HepG2 (cell line): ENCODE measurements at regions not wholly inside any gene's neighbourhood (a gene's known extent, or its start where the extent isn't known, plus 50 kb on each side); places are given as distances from the start of the nearest gene placed in this dataset.

Source experiments
- ATAC-seq: fragments of 200-7000 bp; cut with Tn5 transposase; 3 replicates; pipeline ENCODE4 v1.9.1; 2020; ENCODE audit warnings: mild to moderate bottlenecking, moderate library complexity
- BruUV-seq: library from RNA; stranded (reverse); fragments of 400-500 nt; replicated peaks from 2 replicates; lab custom pipeline; 2021; lab: Mats Ljungman, UMichigan
- CTCF ChIA-PET: fragments of 300-600 bp; formaldehyde crosslinking; extraction: SDS; loops from one replicate; lab custom pipeline; 2021; ENCODE audit warnings: low total read pairs, inconsistent platforms, low intra/inter-chr PET ratio; lab: Yijun Ruan, JAX
- POLR2A ChIA-PET: fragments of 350-600 bp; sonication (Branson Sonifier 250); formaldehyde crosslinking; loops from one replicate; lab custom pipeline; 2020; ENCODE audit warnings: antibody characterized with exemption, inconsistent platforms; lab: Yijun Ruan, JAX
- DNase-seq: peaks from one replicate; pipeline ENCODE4 v3.0.0-alpha.2; 2015; ENCODE audit warnings: low spot score
- FAIRE-seq: peaks from 3 replicates; lab custom pipeline; 2011; peaks lifted over from hg19 to GRCh38; lab: Jason Lieb, UNC
- H2AFZ ChIP-seq: one replicate; pipeline ENCODE4 v1.6.1; 2011; ENCODE audit warnings: low read length, inconsistent platforms
- H3K27ac ChIP-seq: fragments of 300-600 bp; 3 replicates; pipeline ENCODE4 v1.8.0; 2011; ENCODE audit warnings: mixed run types, mild to moderate bottlenecking, mixed read lengths, low read length, inconsistent platforms; ENCODE audit not compliant: insufficient read depth; ENCODE audit errors: extremely low read length
- H3K27me3 ChIP-seq, 2 experiments: fragments of 200-600 bp in 1 of 2; 2 replicates in 1 of 2; 3 replicates in 1 of 2; pipeline versions ENCODE4 v1.6.0 to v1.8.0; 2011; ENCODE audit warnings: low read length in 2 of 2, mild to moderate bottlenecking in 2 of 2, moderate library complexity in 2 of 2, inconsistent platforms in 1 of 2; ENCODE audit not compliant: insufficient read depth in 2 of 2, control insufficient read depth in 1 of 2
- H3K36me3 ChIP-seq, 2 experiments: fragments of 200-600 bp in 1 of 2; replicated peaks in 1 of 2; 2 replicates in 1 of 2; 3 replicates in 1 of 2; pipeline versions ENCODE4 v1.5.1 to v1.8.0; 2011; ENCODE audit warnings: low read length in 2 of 2, inconsistent platforms in 1 of 2; ENCODE audit not compliant: insufficient read depth in 2 of 2, control insufficient read depth in 1 of 2
- H3K4me1 ChIP-seq: 2 replicates; pipeline ENCODE4 v1.5.1; 2012; ENCODE audit warnings: low read length, inconsistent platforms; ENCODE audit not compliant: insufficient read depth
- H3K4me2 ChIP-seq: 2 replicates; pipeline ENCODE4 v1.6.0; 2011; ENCODE audit warnings: low read depth, low read length, inconsistent platforms
- H3K4me3 ChIP-seq, 3 experiments: fragments of 200-600 bp in 1 of 3; sonication (generic), shearing (Covaris generic) in 1 of 3; replicated peaks in 1 of 3; 2 replicates each; pipeline ENCODE4 v1.5.1; 2011 to 2016; ENCODE audit warnings: low read length in 3 of 3, inconsistent platforms in 2 of 3, low read depth in 2 of 3, mild to moderate bottlenecking in 2 of 3, control low read depth in 1 of 3, mixed read lengths in 1 of 3; ENCODE audit not compliant: insufficient read depth in 1 of 3
- H3K79me2 ChIP-seq: one replicate; pipeline ENCODE4 v1.6.1; 2011; ENCODE audit warnings: low read length, inconsistent platforms; ENCODE audit not compliant: insufficient read depth
- H3K9ac ChIP-seq: 2 replicates; pipeline ENCODE4 v1.6.0; 2011; ENCODE audit warnings: mild to moderate bottlenecking, low read depth, low read length, inconsistent platforms; ENCODE audit not compliant: insufficient read depth
- H3K9me3 ChIP-seq: 2 replicates; pipeline ENCODE4 v1.5.1; 2012; ENCODE audit warnings: mild to moderate bottlenecking, low read length
- H4K20me1 ChIP-seq: 2 replicates; pipeline ENCODE4 v1.6.0; 2011; ENCODE audit warnings: inconsistent platforms, mild to moderate bottlenecking, low read length, moderate library complexity; ENCODE audit not compliant: insufficient read depth
- ATAD3A ChIP-seq: sonication (generic); formaldehyde crosslinking; IDR thresholded peaks from 2 replicates; pipeline ENCODE4 v1.4.0; 2020; ENCODE audit warnings: missing genetic modification reagents
- CSRNP2 ChIP-seq: sonication (generic); formaldehyde crosslinking; conservative IDR thresholded peaks from 2 replicates; pipeline ENCODE4 v1.8.0; 2022; ENCODE audit warnings: low read depth, missing genetic modification reagents
- KDM5B ChIP-seq: sonication (generic); formaldehyde crosslinking; IDR thresholded peaks from 2 replicates; pipeline ENCODE4 v1.4.0; 2020; ENCODE audit warnings: missing genetic modification reagents, mild to moderate bottlenecking, borderline replicate concordance
- MED8 ChIP-seq: sonication (generic); formaldehyde crosslinking; IDR thresholded peaks from 2 replicates; pipeline ENCODE4 v1.8.1; 2023; ENCODE audit warnings: mild to moderate bottlenecking, missing genetic modification reagents; ENCODE audit not compliant: insufficient replicate concordance
- NCOA5 ChIP-seq: sonication (generic); formaldehyde crosslinking; IDR thresholded peaks from 2 replicates; pipeline ENCODE4 v1.4.0; 2020; ENCODE audit warnings: missing genetic modification reagents
- PAWR ChIP-seq: sonication (generic); formaldehyde crosslinking; IDR thresholded peaks from 2 replicates; pipeline ENCODE4 v1.4.0; 2020; ENCODE audit warnings: missing genetic modification reagents, mild to moderate bottlenecking, borderline replicate concordance
- PPARG ChIP-seq: conservative IDR thresholded peaks from 2 replicates; pipeline ENCODE4 v1.6.1; 2016; ENCODE audit warnings: missing biosample characterization, missing genetic modification reagents
- REXO4 ChIP-seq: sonication (generic); formaldehyde crosslinking; IDR thresholded peaks from 2 replicates; pipeline ENCODE4 v1.8.0; 2022; ENCODE audit warnings: missing genetic modification reagents, mild to moderate bottlenecking, borderline replicate concordance
- SP1 ChIP-seq, 2 experiments: fragments of 450-650 bp in 1 of 2; sonication (generic) in 1 of 2; formaldehyde crosslinking in 1 of 2; IDR thresholded peaks; 2 replicates each; pipeline versions ENCODE4 v1.4.0 to v1.6.1; 2016 to 2020; ENCODE audit warnings: missing genetic modification reagents in 1 of 2
- SP5 ChIP-seq: IDR thresholded peaks from 2 replicates; pipeline ENCODE4 v1.6.1; 2016; ENCODE audit warnings: low read depth, borderline replicate concordance
- THAP9 ChIP-seq: sonication (generic); formaldehyde crosslinking; IDR thresholded peaks from 2 replicates; pipeline ENCODE4; 2020; ENCODE audit warnings: missing genetic modification reagents, mild to moderate bottlenecking, borderline replicate concordance
- ZEB1 ChIP-seq: IDR thresholded peaks from 2 replicates; pipeline ENCODE4 v1.6.1; 2012; ENCODE audit warnings: mild to moderate bottlenecking, low read depth, inconsistent platforms; ENCODE audit not compliant: insufficient replicate concordance
- ZFP36L1 ChIP-seq: sonication (generic); formaldehyde crosslinking; IDR thresholded peaks from 2 replicates; pipeline ENCODE4 v1.8.0; 2022; ENCODE audit warnings: mild to moderate bottlenecking, missing genetic modification reagents, moderate library complexity
- ZFYVE20 ChIP-seq: sonication (generic); formaldehyde crosslinking; IDR thresholded peaks from 2 replicates; pipeline ENCODE4 v1.8.0; 2023; ENCODE audit warnings: low read depth, mild to moderate bottlenecking, moderate library complexity, missing genetic modification reagents, borderline replicate concordance
- ZNF432 ChIP-seq: sonication (generic); formaldehyde crosslinking; IDR thresholded peaks from 2 replicates; pipeline ENCODE4 v1.5.0; 2020; ENCODE audit warnings: missing genetic modification reagents, mild to moderate bottlenecking, borderline replicate concordance
- ZNF44 ChIP-seq: sonication (generic); formaldehyde crosslinking; IDR thresholded peaks from 2 replicates; pipeline ENCODE4 v1.5.1; 2020; ENCODE audit warnings: mild to moderate bottlenecking, missing genetic modification reagents
- ZNF550 ChIP-seq: sonication (generic); formaldehyde crosslinking; IDR thresholded peaks from 2 replicates; pipeline ENCODE4 v1.4.0; 2020; ENCODE audit warnings: mild to moderate bottlenecking, missing genetic modification reagents, borderline replicate concordance
- ZNF580 ChIP-seq: IDR thresholded peaks from 2 replicates; pipeline ENCODE4 v1.6.1; 2016; ENCODE audit warnings: low read depth, borderline replicate concordance
- ZNF614 ChIP-seq: IDR thresholded peaks from 2 replicates; pipeline ENCODE4 v1.6.1; 2018; ENCODE audit warnings: missing biosample characterization, missing genetic modification reagents, inconsistent platforms, borderline replicate concordance
- WGBS: methylation state at CpG from one replicate; pipeline ENCODE4 v1.1.6; 2017; ENCODE audit warnings: low lambda C conversion rate; 5-methylcytosine and 5-hydroxymethylcytosine counted together
- in situ Hi-C: cut with HindIII; loops from 2 replicates; pipeline ENCODE4 v1.10.0; 2017; ENCODE audit warnings: low pct_unique_long_range_greater_than_20kb; ENCODE audit not compliant: extremely low pct_ligation_motif_present
- intact Hi-C: fragments of 100-400 bp; cut with micrococcal nuclease; formaldehyde crosslinking; loops from one replicate; pipeline ENCODE4 v1.10.0; 2022; ENCODE audit not compliant: unreplicated experiment

- TF ChIP-seq ZNF432 (CRISPR knock-in tag) = no peak
- no peak for TF ChIP-seq SP5 (CRISPR knock-in tag)
- no peak for TF ChIP-seq ATAD3A (CRISPR knock-in tag)
- no peak for TF ChIP-seq ZFP36L1 (CRISPR knock-in tag)
- TF ChIP-seq ZEB1 = no peak
- no peak for TF ChIP-seq ZNF44
- no peak for TF ChIP-seq ZFYVE20
- no peak for TF ChIP-seq ZNF580 (CRISPR knock-in tag)
- TF ChIP-seq KDM5B (CRISPR knock-in tag) = no peak
- no peak for TF ChIP-seq THAP9 (CRISPR knock-in tag)
These were observed 429.9 kb downstream of the NELL2 start (continued) for GRCh38 chr12:44446181-44446580.

- CTCF ChIA-PET = no interaction called here
- TF ChIP-seq PAWR (CRISPR knock-in tag) (no peak), REXO4 (CRISPR knock-in tag) (no peak), ZNF550 (CRISPR knock-in tag) (no peak), MED8 (CRISPR knock-in tag) (no peak), CSRNP2 (CRISPR knock-in tag) (no peak), ZNF614 (CRISPR knock-in tag) (no peak), SP1 (IDR thresholded peaks at IDR 0.05) (no peak), SP1 (CRISPR knock-in tag; IDR thresholded peaks at IDR 0.05) (no peak), PPARG (CRISPR knock-in tag) (no peak), NCOA5 (CRISPR knock-in tag) (no peak)
These were observed 435.0 kb downstream of the NELL2 start for GRCh38 chr12:44441155-44441554.

More at GRCh38 chr12:44441155-44441554, 435.0 kb downstream of the NELL2 start:
- H3K36me3 ChIP-seq = no peaks in the 10 kb centered on the region
- no peak overlapping the region for H3K4me3 ChIP-seq
- in situ Hi-C loops (no loop called here), intact Hi-C loops (no loop called here)
- no peaks in the 10 kb centered on the region for H3K27me3 ChIP-seq
- peaks cover 28% of the 10 kb centered on the region for H3K4me1 ChIP-seq
- no TSS peak for BruUV-seq
- POLR2A ChIA-PET = no interaction called here
- no peaks in the 10 kb centered on the region for H4K20me1 ChIP-seq
- no peaks in the 10 kb centered on the region for H3K79me2 ChIP-seq
- 63% methylated on average over 1 of the region's 1 CpG for WGBS
- FAIRE-seq (no peak), ATAC-seq (no peak), DNase-seq (no peak)
- no peaks in the 10 kb centered on the region for H3K9me3 ChIP-seq
- H2AFZ ChIP-seq = no peak overlapping the region
- no peak overlapping the region for H3K27ac ChIP-seq
- H3K4me2 ChIP-seq = no peak overlapping the region
- no peak overlapping the region for H3K9ac ChIP-seq
